Endodermal cell (in vitro differentiated cells): ENCODE measurements at regions not wholly inside any gene's neighbourhood (a gene's known extent, or its start where the extent isn't known, plus 50 kb on each side); places are given as distances from the start of the nearest gene placed in this dataset.

Experiments used
- DNase-seq: peaks from one replicate; pipeline ENCODE4 v3.0.0-alpha.2; 2017
- H3K27ac ChIP-seq: 2 replicates; pipeline ENCODE4 v1.5.1; 2013; ENCODE audit warnings: mild to moderate bottlenecking, low read depth, low read length, moderate library complexity
- H3K27me3 ChIP-seq: 2 replicates; pipeline ENCODE4 v1.6.1; 2013; ENCODE audit warnings: mild to moderate bottlenecking, low read length, moderate library complexity; ENCODE audit not compliant: insufficient read depth, control insufficient read depth, poor library complexity, severe bottlenecking
- H3K36me3 ChIP-seq: 2 replicates; pipeline ENCODE4 v1.7.0; 2013; ENCODE audit warnings: mild to moderate bottlenecking, low read length, moderate library complexity; ENCODE audit not compliant: control insufficient read depth, insufficient read depth
- H3K4me1 ChIP-seq: one replicate; pipeline ENCODE4 v1.7.0; 2013; ENCODE audit warnings: low read length; ENCODE audit not compliant: control insufficient read depth, insufficient read depth
- H3K4me3 ChIP-seq: 2 replicates; pipeline ENCODE4 v1.5.1; 2013; ENCODE audit warnings: mild to moderate bottlenecking, low read length, moderate library complexity
- H3K9ac ChIP-seq: 2 replicates; pipeline ENCODE4 v1.6.1; 2013; ENCODE audit warnings: mild to moderate bottlenecking, low read length, moderate library complexity; ENCODE audit not compliant: poor library complexity, severe bottlenecking; ENCODE audit errors: extremely low read depth
- H3K9me3 ChIP-seq: 2 replicates; pipeline ENCODE4 v1.6.1; 2013; ENCODE audit warnings: mild to moderate bottlenecking, low read length, moderate library complexity; ENCODE audit not compliant: control insufficient read depth
- H3K27ac Mint-ChIP-seq: 2 replicates; pipeline ENCODE4 v1.8.0; 2020; ENCODE audit warnings: mixed read lengths
- H3K27me3 Mint-ChIP-seq: 2 replicates; pipeline ENCODE4 v1.8.0; 2021; ENCODE audit warnings: mild to moderate bottlenecking, mixed read lengths; ENCODE audit not compliant: insufficient read depth
- H3K36me3 Mint-ChIP-seq: 2 replicates; pipeline ENCODE4 v1.8.0; 2020; ENCODE audit warnings: low read depth, mixed read lengths
- H3K4me1 Mint-ChIP-seq: 2 replicates; pipeline ENCODE4 v1.8.0; 2020; ENCODE audit warnings: mixed read lengths
- H3K4me3 Mint-ChIP-seq: 2 replicates; pipeline ENCODE4 v1.8.0; 2020; ENCODE audit warnings: mild to moderate bottlenecking, moderate library complexity, mixed read lengths
- H3K9me3 Mint-ChIP-seq: 2 replicates; pipeline ENCODE4 v1.8.0; 2020; ENCODE audit warnings: mild to moderate bottlenecking, mixed read lengths
- WGBS, 2 experiments: methylation state at CpG; one replicate each; pipeline versions ENCODE4 v1.1.5 to v1.1.7; 2013; ENCODE audit warnings: missing lambda C conversion rate in 2 of 2, mixed read lengths in 1 of 2; ENCODE audit not compliant: insufficient coverage in 1 of 2, insufficient read length in 1 of 2; 5-methylcytosine and 5-hydroxymethylcytosine counted together
- TF ChIP-seq, protein P1 (sequence below): fragments of 200-600 bp; sonication (generic); conservative IDR thresholded peaks from 2 replicates; pipeline ENCODE4 v1.5.0; 2021; ENCODE audit warnings: antibody characterized with exemption, mild to moderate bottlenecking

DNA sequence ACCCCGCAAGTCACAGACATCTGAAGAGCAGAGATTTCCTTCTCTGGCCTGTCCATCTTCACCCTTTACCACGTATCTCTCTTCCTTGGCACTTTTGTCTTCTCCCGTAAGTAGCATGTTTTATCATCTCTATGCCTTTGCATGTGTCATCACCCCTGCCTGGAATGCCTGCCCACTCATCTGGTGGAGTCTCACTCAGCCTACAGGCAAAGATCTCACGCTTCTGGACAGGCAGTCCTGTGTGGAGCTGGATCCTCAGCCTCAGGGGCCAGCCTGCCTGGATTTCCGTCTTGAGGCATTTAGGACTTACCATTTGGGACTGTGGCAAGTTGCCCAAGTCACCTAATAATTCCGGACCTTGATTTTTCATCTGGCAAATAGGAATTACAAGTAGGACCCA lies 114.3 kb upstream of the CACNA2D3 start:
- Mint-ChIP-seq H3K27ac (no peak overlapping the region), H3K27me3 (no peaks in the 10 kb centered on the region), H3K4me3 (no peak overlapping the region), H3K36me3 (no peaks in the 10 kb centered on the region), H3K4me1 (no peaks in the 10 kb centered on the region), H3K9me3 (no peaks in the 10 kb centered on the region)
- no peaks in the 10 kb centered on the region for H3K4me1 ChIP-seq
- no peak for DNase-seq
- no peak overlapping the region for H3K9ac ChIP-seq
- H3K36me3 ChIP-seq: no peaks in the 10 kb centered on the region
- no peaks in the 10 kb centered on the region for H3K9me3 ChIP-seq
- TF ChIP-seq, protein P1, sequence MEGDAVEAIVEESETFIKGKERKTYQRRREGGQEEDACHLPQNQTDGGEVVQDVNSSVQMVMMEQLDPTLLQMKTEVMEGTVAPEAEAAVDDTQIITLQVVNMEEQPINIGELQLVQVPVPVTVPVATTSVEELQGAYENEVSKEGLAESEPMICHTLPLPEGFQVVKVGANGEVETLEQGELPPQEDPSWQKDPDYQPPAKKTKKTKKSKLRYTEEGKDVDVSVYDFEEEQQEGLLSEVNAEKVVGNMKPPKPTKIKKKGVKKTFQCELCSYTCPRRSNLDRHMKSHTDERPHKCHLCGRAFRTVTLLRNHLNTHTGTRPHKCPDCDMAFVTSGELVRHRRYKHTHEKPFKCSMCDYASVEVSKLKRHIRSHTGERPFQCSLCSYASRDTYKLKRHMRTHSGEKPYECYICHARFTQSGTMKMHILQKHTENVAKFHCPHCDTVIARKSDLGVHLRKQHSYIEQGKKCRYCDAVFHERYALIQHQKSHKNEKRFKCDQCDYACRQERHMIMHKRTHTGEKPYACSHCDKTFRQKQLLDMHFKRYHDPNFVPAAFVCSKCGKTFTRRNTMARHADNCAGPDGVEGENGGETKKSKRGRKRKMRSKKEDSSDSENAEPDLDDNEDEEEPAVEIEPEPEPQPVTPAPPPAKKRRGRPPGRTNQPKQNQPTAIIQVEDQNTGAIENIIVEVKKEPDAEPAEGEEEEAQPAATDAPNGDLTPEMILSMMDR: no peak
- no peak overlapping the region for H3K4me3 ChIP-seq
- no peaks in the 10 kb centered on the region for H3K27me3 ChIP-seq
- H3K27ac ChIP-seq: no peak overlapping the region
- WGBS, 2 experiments: 93 to 95% methylated on average over 5 to 6 of the region's 6 CpGs

DNA sequence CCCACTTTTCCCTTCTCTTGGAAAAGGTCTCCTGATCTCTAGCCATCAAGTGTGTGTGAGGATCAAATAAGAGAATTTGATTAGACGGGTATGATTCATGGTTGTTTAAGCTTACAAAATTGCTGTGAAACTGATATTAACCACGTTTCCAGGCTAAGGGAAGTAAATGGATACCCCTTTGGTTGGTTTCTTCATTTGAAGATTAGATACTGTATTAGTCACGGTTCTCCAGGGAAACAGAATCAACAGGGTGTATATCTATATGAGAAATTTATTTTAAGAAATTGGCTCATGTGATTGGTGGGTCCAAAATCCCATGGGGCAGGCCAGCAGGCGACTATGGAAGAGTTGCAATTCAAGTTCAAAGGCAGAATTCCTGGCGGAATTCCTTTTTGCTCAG lies 112.7 kb upstream of the SELENOK start:
- no peak overlapping the region for H3K4me3 Mint-ChIP-seq
- H3K4me1 Mint-ChIP-seq: no peaks in the 10 kb centered on the region
- Histone ChIP-seq H3K9ac (no peak overlapping the region), H3K4me1 (no peaks in the 10 kb centered on the region), H3K4me3 (no peak overlapping the region), H3K27ac (no peak overlapping the region), H3K9me3 (no peaks in the 10 kb centered on the region), H3K36me3 (no peaks in the 10 kb centered on the region), H3K27me3 (no peaks in the 10 kb centered on the region)
- 80 to 92% methylated on average over 4 to 5 of the region's 5 CpGs for WGBS, 2 experiments
- H3K9me3 Mint-ChIP-seq: no peaks in the 10 kb centered on the region
- H3K36me3 Mint-ChIP-seq: no peaks in the 10 kb centered on the region
- TF ChIP-seq, protein P1: no peak
- H3K27me3 Mint-ChIP-seq: peaks cover 3% of the 10 kb centered on the region
- no peak for DNase-seq
- no peak overlapping the region for H3K27ac Mint-ChIP-seq

DNA sequence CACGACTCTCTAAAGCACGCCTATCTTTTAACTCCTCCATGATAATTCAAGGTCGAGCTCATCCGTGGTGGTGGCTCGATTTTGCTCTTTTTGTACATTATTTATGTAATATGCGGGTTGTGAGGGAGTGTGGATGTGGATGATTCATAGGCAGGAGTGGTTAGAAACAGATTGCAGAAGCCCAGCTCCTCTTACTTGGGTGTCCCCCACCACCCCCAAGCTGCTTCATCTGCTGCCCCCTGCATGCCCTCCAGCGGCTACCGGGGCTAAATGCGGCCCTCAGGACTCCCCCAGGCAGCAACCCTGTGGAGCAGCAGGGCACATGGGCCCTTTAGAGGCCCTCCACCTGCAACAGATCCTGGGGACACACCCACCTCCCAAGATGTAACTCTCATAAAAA lies 111.5 kb upstream of the SELENOK start:
- H3K27ac Mint-ChIP-seq: no peak overlapping the region
- no peaks in the 10 kb centered on the region for H3K9me3 Mint-ChIP-seq
- H3K4me3 ChIP-seq: no peak overlapping the region
- 88 to 93% methylated on average over 3 to 9 of the region's 9 CpGs for WGBS, 2 experiments
- peaks cover 3% of the 10 kb centered on the region for H3K27me3 Mint-ChIP-seq
- TF ChIP-seq, protein P1: no peak
- no peak overlapping the region for H3K27ac ChIP-seq
- no peak overlapping the region for H3K4me3 Mint-ChIP-seq
- no peak overlapping the region for H3K9ac ChIP-seq
- no peak for DNase-seq
- no peaks in the 10 kb centered on the region for H3K36me3 Mint-ChIP-seq
- H3K27me3 ChIP-seq: no peaks in the 10 kb centered on the region
- no peaks in the 10 kb centered on the region for H3K4me1 Mint-ChIP-seq
- no peaks in the 10 kb centered on the region for H3K4me1 ChIP-seq
- H3K9me3 ChIP-seq: no peaks in the 10 kb centered on the region
- H3K36me3 ChIP-seq: no peaks in the 10 kb centered on the region
